LHCN-M2 (cell line): ENCODE measurements at regions not wholly inside any gene's neighbourhood (a gene's known extent, or its start where the extent isn't known, plus 50 kb on each side); places are given as distances from the start of the nearest gene placed in this dataset.
A peak's percentile ranks its signal among the peaks of the same experiment; 100 is the strongest.

Experiments used
- DNase-seq: peaks from one replicate; pipeline ENCODE4 v3.0.0-alpha.2; 2012; ENCODE audit warnings: low read depth

DNA sequence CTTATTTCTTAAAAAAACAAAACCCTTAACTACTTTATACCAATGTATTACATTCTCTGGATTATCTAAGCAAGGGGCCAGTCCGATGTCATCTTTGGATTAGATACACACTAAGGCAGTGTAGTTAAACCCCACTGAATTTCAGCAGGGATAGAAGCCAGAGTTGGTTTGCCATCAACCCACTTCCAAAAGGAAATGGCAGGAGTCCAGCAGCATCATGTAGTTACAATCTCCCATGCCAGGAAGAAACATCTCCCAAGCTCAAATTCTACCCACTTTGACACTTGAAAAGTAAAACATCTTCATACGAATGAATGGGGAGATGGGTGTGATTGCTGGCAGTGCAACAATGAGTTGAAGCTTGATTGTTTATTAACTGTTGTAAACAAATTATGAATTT lies 203.5 kb upstream of the PLXNC1 start:
- DNase-seq: no peak

GRCh38 chr12:93946542-93947150 lies 201.7 kb upstream of the PLXNC1 start:
- DNase-seq: peak; percentile 72

GRCh38 chr12:93947486-93947885 lies 200.9 kb upstream of the PLXNC1 start:
- no peak for DNase-seq

GRCh38 chr12:93950311-93950710 lies 198.1 kb upstream of the PLXNC1 start:
- peak; percentile 27 for DNase-seq

- DNase-seq: peak; percentile 26
Measured at GRCh38 chr12:93954166-93955112, 193.9 kb upstream of the PLXNC1 start.

DNA sequence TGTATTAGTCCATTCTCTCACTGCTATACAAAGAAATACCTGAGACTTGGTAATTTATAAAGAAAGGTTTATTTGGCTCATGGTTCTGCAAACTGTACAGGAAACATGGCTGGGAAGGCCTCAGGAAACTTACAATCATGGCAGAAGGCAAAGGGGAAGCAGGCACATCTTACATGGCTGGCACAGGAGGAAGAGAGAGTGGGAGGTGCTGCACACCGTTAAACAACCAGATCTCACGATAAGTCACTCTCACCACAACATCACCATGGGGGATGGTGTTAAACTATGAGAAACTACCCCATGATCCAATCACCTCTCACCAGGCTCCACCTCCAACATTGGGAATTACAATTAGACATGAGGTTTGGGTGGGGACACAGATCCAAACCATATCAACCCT lies 191.8 kb upstream of the PLXNC1 start:
- DNase-seq: no peak

GRCh38 chr12:93957168-93957567 lies 191.2 kb upstream of the PLXNC1 start:
- DNase-seq: no peak

DNA sequence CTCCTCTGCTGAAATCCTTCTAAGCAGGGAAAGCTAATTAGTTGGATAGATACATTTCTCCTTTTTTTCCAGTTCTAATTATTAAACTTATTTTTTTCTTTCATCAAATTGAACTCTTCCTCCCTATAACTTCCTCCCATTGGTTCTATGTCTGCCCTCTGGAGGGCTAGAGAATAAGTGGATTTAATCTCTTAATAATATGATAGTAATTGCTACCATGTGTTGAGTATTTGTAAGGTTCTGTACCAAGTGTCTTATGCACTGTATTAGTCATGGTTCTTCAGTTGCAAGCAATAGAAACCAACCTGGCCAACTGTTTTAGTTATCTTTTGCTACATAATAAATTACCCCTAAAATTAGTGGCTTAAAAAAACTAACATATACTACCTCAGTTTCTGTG lies 190.5 kb upstream of the PLXNC1 start:
- no peak for DNase-seq

DNA sequence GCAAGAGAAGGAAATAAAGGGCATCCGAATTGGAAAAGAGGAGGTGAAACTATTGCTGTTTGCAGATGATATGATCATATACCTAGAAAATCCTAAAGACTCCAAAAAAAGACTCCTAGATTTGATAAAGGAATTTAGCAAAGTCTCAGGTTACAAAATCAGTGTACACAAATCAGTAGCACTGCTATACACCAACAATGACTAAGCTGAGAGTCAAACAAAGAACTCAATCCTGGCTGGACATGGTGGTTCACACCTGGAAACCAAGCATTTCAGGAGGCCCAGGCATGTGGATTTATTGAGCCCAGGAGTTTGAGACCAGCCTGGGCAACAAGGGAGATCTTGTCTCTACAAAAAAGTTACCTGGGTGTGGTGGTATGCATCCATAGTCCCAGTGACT lies 188.7 kb upstream of the PLXNC1 start:
- no peak for DNase-seq

GRCh38 chr12:93960521-93960920 lies 187.9 kb upstream of the PLXNC1 start:
- DNase-seq: no peak

DNA sequence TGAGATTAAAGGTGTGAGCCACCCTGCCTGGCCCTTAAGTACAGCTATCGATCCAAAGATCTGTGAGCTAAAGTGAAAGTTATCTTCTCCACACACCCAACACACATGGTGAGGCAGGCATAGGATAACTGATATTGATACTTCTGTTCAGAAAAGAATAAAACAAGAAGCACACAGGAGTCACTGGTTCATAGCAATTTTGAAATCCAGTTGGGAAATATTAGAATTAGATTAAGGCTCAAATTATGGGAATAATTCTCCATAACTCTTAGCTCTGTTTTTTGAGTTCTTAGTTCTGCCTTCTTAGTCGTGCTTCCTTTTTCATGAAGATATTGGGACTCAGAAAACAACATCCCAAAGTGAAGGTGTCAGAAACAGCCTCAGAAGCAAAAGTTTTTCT lies 186.0 kb upstream of the PLXNC1 start:
- DNase-seq: no peak

- no peak for DNase-seq
Measured at GRCh38 chr12:93964936-93965335, 183.4 kb upstream of the PLXNC1 start.

DNA sequence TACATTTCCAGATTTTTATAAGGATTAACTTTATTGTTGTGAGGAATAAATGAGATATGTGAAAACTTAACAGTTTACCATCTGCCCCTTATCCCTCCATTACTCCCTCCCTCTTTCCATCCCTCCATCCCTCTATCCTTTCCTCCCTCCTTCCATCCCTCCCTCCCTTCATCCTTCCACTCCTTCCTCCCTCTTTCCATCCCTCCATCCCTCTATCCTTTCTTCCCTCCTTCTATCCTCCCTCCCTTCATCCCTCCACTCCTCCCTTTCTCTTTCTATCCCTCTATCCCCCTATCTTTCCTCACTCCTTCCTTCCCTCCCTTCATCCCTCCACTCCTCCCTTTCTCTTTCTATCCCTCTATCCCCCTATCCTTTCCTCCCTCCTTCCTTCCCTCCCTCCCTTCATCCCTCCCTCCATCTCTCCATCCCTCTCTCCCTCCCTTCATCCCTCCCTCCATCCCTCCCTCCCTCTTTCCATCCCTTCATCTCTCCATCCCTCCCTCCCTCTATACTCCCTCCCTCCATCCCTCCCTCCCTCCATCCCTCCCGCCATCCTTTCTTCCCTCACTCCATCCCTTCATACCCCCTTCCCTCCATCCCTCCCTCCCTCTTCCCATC lies 181.8 kb upstream of the PLXNC1 start:
- no peak for DNase-seq

DNA sequence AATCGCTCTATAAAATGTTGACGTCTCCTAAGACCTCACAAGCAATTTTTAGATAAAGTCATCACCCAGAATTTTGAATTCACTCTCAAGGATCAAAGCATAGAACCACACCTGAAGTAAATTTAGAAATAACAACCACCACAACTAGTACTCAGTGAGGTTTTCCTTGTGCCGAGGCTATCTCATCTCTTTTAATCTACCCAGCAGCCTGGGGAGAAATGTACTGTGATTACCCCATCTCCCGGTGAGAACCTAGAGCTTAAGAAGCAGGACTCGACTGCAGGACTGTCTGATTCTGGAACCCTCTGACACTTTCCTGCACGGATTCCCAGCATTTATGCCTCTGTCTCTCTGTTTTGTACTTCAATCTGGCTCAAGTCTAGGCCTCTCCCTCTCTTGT lies 180.9 kb upstream of the PLXNC1 start:
- DNase-seq: no peak

GRCh38 chr12:93968536-93969285 lies 179.7 kb upstream of the PLXNC1 start:
- DNase-seq: no peak

DNA sequence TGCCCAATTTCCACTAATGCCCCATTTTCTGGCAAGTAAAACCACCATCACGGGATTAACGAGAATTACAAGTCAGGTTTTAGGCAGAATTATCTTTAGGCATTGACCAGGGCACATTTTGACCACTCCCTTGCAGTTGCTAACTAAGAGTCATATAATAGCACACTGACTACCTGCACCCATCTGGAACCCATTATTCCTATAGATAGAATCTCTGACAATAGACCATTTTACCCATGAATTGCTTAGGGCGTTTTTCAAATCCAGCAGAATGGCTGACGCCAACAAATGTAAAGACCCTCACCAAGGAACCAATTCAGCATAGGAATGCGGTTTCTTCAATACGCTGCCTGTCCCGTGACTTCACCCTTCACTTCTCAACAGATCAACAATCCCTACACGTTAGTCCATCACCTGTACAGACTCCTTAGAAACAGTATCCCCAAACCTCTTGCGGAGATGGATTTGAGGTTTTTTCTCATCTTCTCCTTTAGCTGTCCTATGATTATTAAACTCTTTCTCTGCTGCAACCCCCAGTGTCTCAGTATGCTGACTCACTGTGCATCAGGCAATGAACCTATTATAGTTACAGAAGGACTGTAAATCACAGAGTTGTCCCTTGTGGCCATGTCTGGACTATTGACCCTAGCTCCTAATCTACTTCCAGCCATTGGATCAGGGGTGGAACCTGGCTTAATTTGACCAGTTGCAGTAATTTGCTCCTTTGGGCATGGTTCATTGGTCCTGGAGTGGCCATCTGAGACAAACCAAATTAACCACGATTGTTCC lies 177.3 kb upstream of the PLXNC1 start:
- peak; percentile 19 for DNase-seq

- DNase-seq: peak; percentile 70
Measured at GRCh38 chr12:93972411-93973208, 175.8 kb upstream of the PLXNC1 start.

GRCh38 chr12:93974252-93974651 lies 174.1 kb upstream of the PLXNC1 start:
- DNase-seq: no peak

GRCh38 chr12:93976024-93976423 lies 172.4 kb upstream of the PLXNC1 start:
- DNase-seq: no peak

- no peak for DNase-seq
Measured at GRCh38 chr12:93977081-93977480, 171.3 kb upstream of the PLXNC1 start.
